ENCODE measurements at regions not wholly inside any gene's neighbourhood (a gene's known extent, or its start where the extent isn't known, plus 50 kb on each side); places are given as distances from the start of the nearest gene placed in this dataset.

DNA sequence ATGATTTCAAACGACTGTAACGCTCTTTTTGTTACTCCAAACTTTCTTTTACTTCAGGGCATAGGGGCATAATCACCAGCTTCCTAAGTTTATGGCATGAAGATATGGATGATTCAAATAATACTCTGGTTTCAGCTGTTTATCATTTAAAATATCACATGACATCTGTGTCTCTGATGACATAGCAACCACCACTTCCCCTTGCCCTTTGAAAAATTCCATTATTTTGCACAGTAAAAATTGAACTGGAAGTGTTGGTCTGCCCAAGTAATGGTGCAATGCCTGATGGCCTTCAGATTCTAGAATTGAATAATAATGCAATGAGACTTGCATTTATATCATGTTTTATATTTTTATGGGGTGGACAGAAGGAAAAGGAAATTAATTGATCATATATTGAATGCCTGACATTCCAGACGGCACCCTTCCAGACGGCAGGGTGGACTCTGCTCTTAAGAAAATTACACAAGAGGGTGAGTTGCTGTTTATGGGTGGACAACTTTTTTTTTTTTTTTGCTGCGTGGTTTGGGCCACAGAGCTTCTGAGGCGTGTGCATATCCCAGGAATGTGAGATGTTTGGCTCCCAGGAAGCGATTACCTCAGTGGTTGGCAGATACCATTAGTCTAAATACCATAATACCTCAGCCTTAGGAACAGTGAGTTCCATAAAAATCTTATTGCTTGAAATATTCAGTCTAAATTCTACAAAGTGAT is 101.7 kb upstream of the ZNF521 start:
- no peaks in the 10 kb centered on the region for H3K27me3 ChIP-seq (ENCODE audit: control insufficient read depth, insufficient read depth, low read length)
- H3K36me3 ChIP-seq (ENCODE audit: control insufficient read depth, low read depth, low read length): no peaks in the 10 kb centered on the region
- H3K9me3 ChIP-seq (ENCODE audit: control insufficient read depth, low read depth, low read length): no peaks in the 10 kb centered on the region
- H3K4me1 ChIP-seq (ENCODE audit: control insufficient read depth, low read depth, low read length): peaks cover 3% of the 10 kb centered on the region
- no peak overlapping the region for H3K4me3 ChIP-seq (ENCODE audit: low read length)
- H3K9ac ChIP-seq (ENCODE audit: low read length): no peak overlapping the region
- H3K27ac ChIP-seq (ENCODE audit: low read length): no peak overlapping the region

- Histone ChIP-seq H3K36me3 (ENCODE audit: control insufficient read depth, low read depth, low read length) (no peaks in the 10 kb centered on the region), H3K27me3 (ENCODE audit: control insufficient read depth, insufficient read depth, low read length) (no peaks in the 10 kb centered on the region), H3K4me1 (ENCODE audit: control insufficient read depth, low read depth, low read length) (no peaks in the 10 kb centered on the region), H3K27ac (ENCODE audit: low read length) (no peak overlapping the region), H3K9ac (ENCODE audit: low read length) (no peak overlapping the region), H3K9me3 (ENCODE audit: control insufficient read depth, low read depth, low read length) (no peaks in the 10 kb centered on the region), H3K4me3 (ENCODE audit: low read length) (no peak overlapping the region)
These were observed 99.2 kb upstream of the ZNF521 start for GRCh38 chr18:25451077-25451658.

DNA sequence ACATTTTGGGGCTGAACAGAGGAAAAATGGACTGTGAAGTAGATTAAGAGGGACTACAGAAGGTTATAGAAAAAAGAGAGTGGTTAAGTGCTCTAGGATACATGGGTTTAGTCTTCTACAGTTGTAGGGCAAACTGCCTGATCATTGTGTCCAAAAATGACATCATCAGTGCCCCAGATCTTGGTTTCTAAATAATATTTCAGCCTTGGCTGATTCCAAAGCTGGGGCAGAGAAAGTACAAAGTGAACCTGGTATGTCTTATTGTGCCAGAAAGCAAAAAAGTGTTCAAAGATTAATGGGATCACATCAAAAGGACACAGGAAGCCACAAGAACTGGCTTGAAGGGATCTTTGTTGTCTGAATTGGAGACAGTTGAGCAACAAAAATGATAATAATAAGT is 97.1 kb upstream of the ZNF521 start:
- Histone ChIP-seq H3K9me3 (ENCODE audit: control insufficient read depth, low read depth, low read length) (no peaks in the 10 kb centered on the region), H3K4me1 (ENCODE audit: control insufficient read depth, low read depth, low read length) (no peaks in the 10 kb centered on the region), H3K27ac (ENCODE audit: low read length) (no peak overlapping the region), H3K27me3 (ENCODE audit: control insufficient read depth, insufficient read depth, low read length) (no peaks in the 10 kb centered on the region), H3K4me3 (ENCODE audit: low read length) (no peak overlapping the region), H3K9ac (ENCODE audit: low read length) (no peak overlapping the region), H3K36me3 (ENCODE audit: control insufficient read depth, low read depth, low read length) (no peaks in the 10 kb centered on the region)

GRCh38 chr18:25446972-25447371 is 95.0 kb upstream of the ZNF521 start:
- Histone ChIP-seq H3K27ac (ENCODE audit: low read length) (no peak overlapping the region), H3K36me3 (ENCODE audit: control insufficient read depth, low read depth, low read length) (no peaks in the 10 kb centered on the region), H3K27me3 (ENCODE audit: control insufficient read depth, insufficient read depth, low read length) (no peaks in the 10 kb centered on the region), H3K4me3 (ENCODE audit: low read length) (no peak overlapping the region), H3K4me1 (ENCODE audit: control insufficient read depth, low read depth, low read length) (no peaks in the 10 kb centered on the region), H3K9me3 (ENCODE audit: control insufficient read depth, low read depth, low read length) (no peaks in the 10 kb centered on the region), H3K9ac (ENCODE audit: low read length) (no peak overlapping the region)

- Histone ChIP-seq H3K4me3 (ENCODE audit: low read length) (no peak overlapping the region), H3K9me3 (ENCODE audit: control insufficient read depth, low read depth, low read length) (no peaks in the 10 kb centered on the region), H3K27ac (ENCODE audit: low read length) (no peak overlapping the region), H3K36me3 (ENCODE audit: control insufficient read depth, low read depth, low read length) (no peaks in the 10 kb centered on the region), H3K27me3 (ENCODE audit: control insufficient read depth, insufficient read depth, low read length) (no peaks in the 10 kb centered on the region), H3K9ac (ENCODE audit: low read length) (no peak overlapping the region), H3K4me1 (ENCODE audit: control insufficient read depth, low read depth, low read length) (no peaks in the 10 kb centered on the region)
These were observed 93.5 kb upstream of the ZNF521 start for GRCh38 chr18:25445430-25445829.

GRCh38 chr18:25443776-25444175 is 91.8 kb upstream of the ZNF521 start:
- Histone ChIP-seq H3K36me3 (ENCODE audit: control insufficient read depth, low read depth, low read length) (no peaks in the 10 kb centered on the region), H3K9me3 (ENCODE audit: control insufficient read depth, low read depth, low read length) (no peaks in the 10 kb centered on the region), H3K27ac (ENCODE audit: low read length) (no peak overlapping the region), H3K4me3 (ENCODE audit: low read length) (no peak overlapping the region), H3K4me1 (ENCODE audit: control insufficient read depth, low read depth, low read length) (no peaks in the 10 kb centered on the region), H3K9ac (ENCODE audit: low read length) (no peak overlapping the region), H3K27me3 (ENCODE audit: control insufficient read depth, insufficient read depth, low read length) (no peaks in the 10 kb centered on the region)

DNA sequence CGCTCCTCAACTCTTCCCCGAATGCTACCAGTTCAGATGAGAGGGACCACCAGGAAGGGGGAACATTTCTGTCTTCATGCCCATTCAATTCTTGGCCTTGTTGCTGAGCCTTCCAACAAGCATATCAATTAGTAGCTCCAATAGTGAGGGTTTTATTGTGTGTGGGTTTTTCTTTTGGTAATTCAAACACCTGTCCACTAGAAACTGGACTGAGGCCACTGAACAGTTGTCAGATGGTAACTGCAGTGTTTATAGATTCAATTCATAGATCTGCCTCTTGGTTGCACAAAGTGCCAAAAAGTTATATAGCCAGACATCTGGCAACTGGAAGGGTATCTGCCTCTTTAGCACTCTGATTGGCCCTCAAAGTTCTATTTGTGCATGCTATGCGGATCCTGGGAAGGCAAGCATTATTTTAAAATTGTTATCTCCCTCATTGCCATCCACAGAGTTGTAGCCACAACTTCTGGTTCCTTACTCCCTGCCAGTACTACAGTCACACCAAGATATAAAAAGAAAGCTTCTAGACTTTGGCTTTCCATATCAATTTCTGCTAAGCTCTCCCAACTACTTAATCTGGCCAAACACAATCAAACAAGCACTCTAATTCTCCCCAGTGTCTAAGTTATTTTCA is 83.3 kb upstream of the ZNF521 start:
- H3K27me3 ChIP-seq (ENCODE audit: control insufficient read depth, insufficient read depth, low read length): no peaks in the 10 kb centered on the region
- H3K4me3 ChIP-seq (ENCODE audit: low read length): no peak overlapping the region
- H3K4me1 ChIP-seq (ENCODE audit: control insufficient read depth, low read depth, low read length): no peaks in the 10 kb centered on the region
- no peaks in the 10 kb centered on the region for H3K9me3 ChIP-seq (ENCODE audit: control insufficient read depth, low read depth, low read length)
- H3K27ac ChIP-seq (ENCODE audit: low read length): no peak overlapping the region
- no peaks in the 10 kb centered on the region for H3K36me3 ChIP-seq (ENCODE audit: control insufficient read depth, low read depth, low read length)
- H3K9ac ChIP-seq (ENCODE audit: low read length): no peak overlapping the region

GRCh38 chr18:25434745-25435144 is 82.8 kb upstream of the ZNF521 start:
- Histone ChIP-seq H3K36me3 (ENCODE audit: control insufficient read depth, low read depth, low read length) (no peaks in the 10 kb centered on the region), H3K27ac (ENCODE audit: low read length) (no peak overlapping the region), H3K4me3 (ENCODE audit: low read length) (no peak overlapping the region), H3K9me3 (ENCODE audit: control insufficient read depth, low read depth, low read length) (no peaks in the 10 kb centered on the region), H3K9ac (ENCODE audit: low read length) (no peak overlapping the region), H3K4me1 (ENCODE audit: control insufficient read depth, low read depth, low read length) (no peaks in the 10 kb centered on the region), H3K27me3 (ENCODE audit: control insufficient read depth, insufficient read depth, low read length) (no peaks in the 10 kb centered on the region)

GRCh38 chr18:25433590-25433989 is 81.6 kb upstream of the ZNF521 start:
- no peaks in the 10 kb centered on the region for H3K27me3 ChIP-seq (ENCODE audit: control insufficient read depth, insufficient read depth, low read length)

DNA sequence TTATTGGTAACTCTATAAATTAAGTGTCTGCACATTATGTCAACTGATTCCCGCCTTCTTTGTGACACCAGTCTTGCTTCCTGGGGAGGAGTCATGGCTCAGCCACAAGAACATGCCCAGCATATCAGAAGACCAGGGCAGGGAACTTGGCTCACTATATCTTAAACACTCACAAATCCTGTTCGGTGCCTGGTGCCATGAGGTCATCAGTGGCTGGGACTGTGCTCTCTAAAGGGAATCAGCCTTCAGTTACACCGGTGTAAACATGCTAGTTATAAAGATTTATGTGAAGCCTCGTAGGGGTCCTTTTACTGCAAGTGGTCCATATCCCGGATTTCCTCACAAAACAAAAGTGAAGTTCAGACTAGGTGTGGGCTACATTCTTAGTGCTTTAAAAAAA is 73.1 kb upstream of the ZNF521 start:
- Histone ChIP-seq H3K27ac (ENCODE audit: low read length) (no peak overlapping the region), H3K36me3 (ENCODE audit: control insufficient read depth, low read depth, low read length) (no peaks in the 10 kb centered on the region), H3K4me1 (ENCODE audit: control insufficient read depth, low read depth, low read length) (no peaks in the 10 kb centered on the region), H3K9me3 (ENCODE audit: control insufficient read depth, low read depth, low read length) (no peaks in the 10 kb centered on the region), H3K9ac (ENCODE audit: low read length) (no peak overlapping the region), H3K27me3 (ENCODE audit: control insufficient read depth, insufficient read depth, low read length) (no peaks in the 10 kb centered on the region), H3K4me3 (ENCODE audit: low read length) (no peak overlapping the region)

More at GRCh38 chr18:25433590-25433989, 81.6 kb upstream of the ZNF521 start:
- Histone ChIP-seq H3K4me3 (ENCODE audit: low read length) (no peak overlapping the region), H3K27ac (ENCODE audit: low read length) (no peak overlapping the region), H3K36me3 (ENCODE audit: control insufficient read depth, low read depth, low read length) (no peaks in the 10 kb centered on the region), H3K4me1 (ENCODE audit: control insufficient read depth, low read depth, low read length) (no peaks in the 10 kb centered on the region), H3K9ac (ENCODE audit: low read length) (no peak overlapping the region), H3K9me3 (ENCODE audit: control insufficient read depth, low read depth, low read length) (no peaks in the 10 kb centered on the region)

GRCh38 chr18:25423760-25424159 is 71.8 kb upstream of the ZNF521 start:
- Histone ChIP-seq H3K36me3 (ENCODE audit: control insufficient read depth, low read depth, low read length) (no peaks in the 10 kb centered on the region), H3K9ac (ENCODE audit: low read length) (no peak overlapping the region), H3K4me1 (ENCODE audit: control insufficient read depth, low read depth, low read length) (no peaks in the 10 kb centered on the region), H3K9me3 (ENCODE audit: control insufficient read depth, low read depth, low read length) (no peaks in the 10 kb centered on the region), H3K27ac (ENCODE audit: low read length) (no peak overlapping the region), H3K27me3 (ENCODE audit: control insufficient read depth, insufficient read depth, low read length) (no peaks in the 10 kb centered on the region), H3K4me3 (ENCODE audit: low read length) (no peak overlapping the region)

DNA sequence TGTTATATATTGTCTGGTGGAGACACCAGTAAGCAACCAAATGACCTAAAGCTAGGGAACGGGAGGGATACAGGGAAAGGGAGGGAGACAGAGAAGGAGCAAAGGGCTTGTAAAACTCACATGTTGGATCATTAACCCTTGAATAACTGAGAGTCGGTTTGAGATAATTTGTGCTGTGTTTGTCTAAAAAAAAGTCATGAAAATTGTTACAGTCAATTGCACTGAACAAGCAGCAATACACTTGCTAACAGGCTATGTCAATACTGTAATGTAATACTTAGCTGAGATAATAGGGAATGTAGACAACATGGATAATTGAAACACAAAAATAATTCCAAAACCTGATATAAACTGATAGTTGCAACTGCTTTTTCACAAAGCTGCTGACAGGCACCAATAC is 71.3 kb upstream of the ZNF521 start:
- Histone ChIP-seq H3K9me3 (ENCODE audit: control insufficient read depth, low read depth, low read length) (no peaks in the 10 kb centered on the region), H3K4me3 (ENCODE audit: low read length) (no peak overlapping the region), H3K9ac (ENCODE audit: low read length) (no peak overlapping the region), H3K4me1 (ENCODE audit: control insufficient read depth, low read depth, low read length) (no peaks in the 10 kb centered on the region), H3K27ac (ENCODE audit: low read length) (no peak overlapping the region), H3K36me3 (ENCODE audit: control insufficient read depth, low read depth, low read length) (no peaks in the 10 kb centered on the region), H3K27me3 (ENCODE audit: control insufficient read depth, insufficient read depth, low read length) (no peaks in the 10 kb centered on the region)

All from iPS-18a (cell line).